ENCODE measurements at regions not wholly inside any gene's neighbourhood (a gene's known extent, or its start where the extent isn't known, plus 50 kb on each side); places are given as distances from the start of the nearest gene placed in this dataset.

DNA sequence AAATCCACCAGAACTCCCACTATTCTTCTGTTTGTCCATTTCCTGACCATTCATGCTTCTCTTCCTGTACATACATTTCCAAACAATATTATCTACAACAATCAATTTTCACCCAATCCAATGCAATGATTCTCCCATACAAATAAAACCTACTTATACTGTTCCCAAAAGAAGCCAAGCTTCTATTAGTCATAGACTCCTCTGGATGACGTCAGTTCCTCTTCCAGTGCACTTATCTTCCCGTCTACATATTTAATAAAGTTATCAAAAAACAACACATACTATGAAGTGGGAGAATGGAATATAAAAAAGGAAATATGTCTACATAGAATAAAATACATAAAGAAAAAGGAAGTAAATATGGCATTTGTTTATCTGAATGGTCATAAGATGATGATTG, 165.4 kb downstream of the FOXG1 start:
- H3K36me3 Mint-ChIP-seq (ENCODE audit: insufficient read depth in 1 of 3, low read depth in 3 of 3), result peaks cover 0 to 10% (median 4%) of the 10 kb centered on the region in 3 experiments; a peak in 4 of 7 replicates
- H3K9me3 Mint-ChIP-seq, result peaks cover 9 to 11% of the 10 kb centered on the region in 2 experiments
- no peaks in the 10 kb centered on the region for H3K4me1 ChIP-seq (ENCODE audit: insufficient read depth, low read length)
- no peak overlapping the region for H3K9ac ChIP-seq (ENCODE audit: extremely low read depth, insufficient read length, low read length)
- no peak for DNase-seq
- H3K79me2 ChIP-seq (ENCODE audit: insufficient read depth, low read length), result no peaks in the 10 kb centered on the region
- no peak overlapping the region for H3K27ac Mint-ChIP-seq
- no peak overlapping the region for H2BK120ac ChIP-seq (ENCODE audit: low read depth, low read length, poor library complexity, severe bottlenecking)
- H4K20me1 ChIP-seq (ENCODE audit: control insufficient read depth, insufficient read depth, insufficient read length), result no peaks in the 10 kb centered on the region
- H2BK5ac ChIP-seq (ENCODE audit: insufficient read length, low read length), result no peak overlapping the region
- H3K18ac ChIP-seq (ENCODE audit: insufficient read length, low read depth, low read length), result no peak overlapping the region
- WGBS (ENCODE audit: extremely low coverage, insufficient read length, low lambda C conversion rate), result no CpG with 5 or more reads among the region's 2 CpGs
- H3K4me3 Mint-ChIP-seq, result no peak overlapping the region
- no peak overlapping the region for H3K4ac ChIP-seq (ENCODE audit: low read depth, low read length)
- H3K23ac ChIP-seq (ENCODE audit: insufficient read length, low read depth, low read length), result no peak overlapping the region
- H3K4me2 ChIP-seq (ENCODE audit: insufficient read depth, insufficient read length, low read length), result no peak overlapping the region
- H3K27me3 ChIP-seq (ENCODE audit: insufficient read depth, low read length), result no peaks in the 10 kb centered on the region
- no peaks in the 10 kb centered on the region for H3K4me1 Mint-ChIP-seq
- H2BK15ac ChIP-seq (ENCODE audit: low read depth, low read length), result no peak overlapping the region
- no peak overlapping the region for H4K8ac ChIP-seq (replicated peaks; ENCODE audit: insufficient read length, low read depth, low read length)
- no peak overlapping the region for H2BK12ac ChIP-seq (ENCODE audit: insufficient read length, low read depth, low read length)
- no peaks in the 10 kb centered on the region; the same call in 1 of the 2 replicates for H3K27me3 Mint-ChIP-seq (ENCODE audit: low read depth)
- no peak overlapping the region for H2AFZ ChIP-seq (ENCODE audit: low read length)
- no peaks in the 10 kb centered on the region for H3K79me1 ChIP-seq (ENCODE audit: insufficient read depth, low read depth, low read length, poor library complexity, severe bottlenecking)
- no peak overlapping the region for H3K56ac ChIP-seq (ENCODE audit: insufficient read length, low read depth, low read length)
- no peak overlapping the region for H4K91ac ChIP-seq (ENCODE audit: insufficient read length, low read depth, low read length)
- TF ChIP-seq, protein P1, sequence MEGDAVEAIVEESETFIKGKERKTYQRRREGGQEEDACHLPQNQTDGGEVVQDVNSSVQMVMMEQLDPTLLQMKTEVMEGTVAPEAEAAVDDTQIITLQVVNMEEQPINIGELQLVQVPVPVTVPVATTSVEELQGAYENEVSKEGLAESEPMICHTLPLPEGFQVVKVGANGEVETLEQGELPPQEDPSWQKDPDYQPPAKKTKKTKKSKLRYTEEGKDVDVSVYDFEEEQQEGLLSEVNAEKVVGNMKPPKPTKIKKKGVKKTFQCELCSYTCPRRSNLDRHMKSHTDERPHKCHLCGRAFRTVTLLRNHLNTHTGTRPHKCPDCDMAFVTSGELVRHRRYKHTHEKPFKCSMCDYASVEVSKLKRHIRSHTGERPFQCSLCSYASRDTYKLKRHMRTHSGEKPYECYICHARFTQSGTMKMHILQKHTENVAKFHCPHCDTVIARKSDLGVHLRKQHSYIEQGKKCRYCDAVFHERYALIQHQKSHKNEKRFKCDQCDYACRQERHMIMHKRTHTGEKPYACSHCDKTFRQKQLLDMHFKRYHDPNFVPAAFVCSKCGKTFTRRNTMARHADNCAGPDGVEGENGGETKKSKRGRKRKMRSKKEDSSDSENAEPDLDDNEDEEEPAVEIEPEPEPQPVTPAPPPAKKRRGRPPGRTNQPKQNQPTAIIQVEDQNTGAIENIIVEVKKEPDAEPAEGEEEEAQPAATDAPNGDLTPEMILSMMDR (conservative IDR thresholded peaks at IDR 0.05), result no peak
- no peak overlapping the region for H3T11ph ChIP-seq (ENCODE audit: low read length)
- no peaks in the 10 kb centered on the region for H3K23me2 ChIP-seq (ENCODE audit: insufficient read length, low read depth, low read length, poor library complexity, severe bottlenecking)
- H3K14ac ChIP-seq (ENCODE audit: insufficient read depth, low read length), result no peak overlapping the region
- H4K5ac ChIP-seq (ENCODE audit: insufficient read length, low read depth, low read length), result no peak overlapping the region
- H3K9me3 ChIP-seq (ENCODE audit: control insufficient read depth, low read depth, low read length), result no peaks in the 10 kb centered on the region
- no peak overlapping the region for H2BK20ac ChIP-seq (ENCODE audit: low read depth, low read length, poor library complexity, severe bottlenecking)
- no peak overlapping the region for H3K27ac ChIP-seq (ENCODE audit: insufficient read length, low read depth, low read length)
- H2AK5ac ChIP-seq (ENCODE audit: insufficient read length, low read length), result no peak overlapping the region

All from H9 (cell line).